ENCODE measurements at regions not wholly inside any gene's neighbourhood (a gene's known extent, or its start where the extent isn't known, plus 50 kb on each side); places are given as distances from the start of the nearest gene placed in this dataset.

GRCh38 chr15:69924531-69924930, 173.2 kb downstream of the TLE3 start:
- TF ChIP-seq MYC (IDR thresholded peaks at IDR 0.05; ENCODE audit: borderline replicate concordance, low read length) (no peak), ESRRA (IDR thresholded peaks at IDR 0.05; ENCODE audit: borderline replicate concordance, low read length) (no peak), CTCF (IDR thresholded peaks at IDR 0.05) (no peak), MAX (IDR thresholded peaks at IDR 0.05) (no peak), CBX8 (IDR thresholded peaks at IDR 0.05) (no peak), POLR2A (IDR thresholded peaks at IDR 0.05; ENCODE audit: low read length) (no peak), EHMT2 (IDR thresholded peaks at IDR 0.05; ENCODE audit: low read depth) (no peak), EP300 (IDR thresholded peaks at IDR 0.05) (no peak), NPAS2 (CRISPR knock-in tag; IDR thresholded peaks at IDR 0.05; ENCODE audit: borderline replicate concordance) (no peak), PBX3 (IDR thresholded peaks at IDR 0.05) (no peak)
